GM18508 (cell line): ENCODE measurements at regions not wholly inside any gene's neighbourhood (a gene's known extent, or its start where the extent isn't known, plus 50 kb on each side); places are given as distances from the start of the nearest gene placed in this dataset.

Experiments used
- ATAC-seq: cut with Tn5 transposase; IDR thresholded peaks from one replicate; pipeline ENCODE4 v1.9.1; 2021; ENCODE audit warnings: moderate number of reproducible peaks; ENCODE audit not compliant: insufficient read depth, unreplicated experiment

GRCh38 chr1:94622757-94623156 lies 81.2 kb upstream of the F3 start:
- ATAC-seq: no peak

- no peak for ATAC-seq
These were observed 80.2 kb upstream of the F3 start for GRCh38 chr1:94621802-94622201.

GRCh38 chr1:94621395-94621794 lies 79.8 kb upstream of the F3 start:
- no peak for ATAC-seq

GRCh38 chr1:94620345-94621031 lies 78.9 kb upstream of the F3 start:
- no peak for ATAC-seq

GRCh38 chr1:94619731-94620130 lies 78.2 kb upstream of the F3 start:
- no peak for ATAC-seq

GRCh38 chr1:94617957-94618739 lies 76.6 kb upstream of the F3 start:
- no peak for ATAC-seq

- ATAC-seq: no peak
These were observed 75.7 kb upstream of the F3 start for GRCh38 chr1:94617134-94617805.

- ATAC-seq: no peak
These were observed 74.9 kb upstream of the F3 start for GRCh38 chr1:94616506-94616905.

- ATAC-seq: no peak
These were observed 73.4 kb upstream of the F3 start for GRCh38 chr1:94614996-94615395.

- ATAC-seq: no peak
These were observed 72.7 kb upstream of the F3 start for GRCh38 chr1:94614168-94614815.

GRCh38 chr1:94612525-94613204 lies 71.1 kb upstream of the F3 start:
- no peak for ATAC-seq

- ATAC-seq: no peak
These were observed 70.3 kb upstream of the F3 start for GRCh38 chr1:94611681-94612475.

- ATAC-seq: no peak
These were observed 68.1 kb upstream of the F3 start for GRCh38 chr1:94609619-94610018.

GRCh38 chr1:94608852-94609530 lies 67.4 kb upstream of the F3 start:
- no peak for ATAC-seq

GRCh38 chr1:94608142-94608851 lies 66.7 kb upstream of the F3 start:
- ATAC-seq: no peak

GRCh38 chr1:94607398-94607797 lies 65.8 kb upstream of the F3 start:
- no peak for ATAC-seq

GRCh38 chr1:94606471-94606870 lies 64.9 kb upstream of the F3 start:
- ATAC-seq: no peak

GRCh38 chr1:94603663-94604062 lies 62.1 kb upstream of the F3 start:
- ATAC-seq: no peak
